ENCODE measurements at regions not wholly inside any gene's neighbourhood (a gene's known extent, or its start where the extent isn't known, plus 50 kb on each side); places are given as distances from the start of the nearest gene placed in this dataset.

DNA sequence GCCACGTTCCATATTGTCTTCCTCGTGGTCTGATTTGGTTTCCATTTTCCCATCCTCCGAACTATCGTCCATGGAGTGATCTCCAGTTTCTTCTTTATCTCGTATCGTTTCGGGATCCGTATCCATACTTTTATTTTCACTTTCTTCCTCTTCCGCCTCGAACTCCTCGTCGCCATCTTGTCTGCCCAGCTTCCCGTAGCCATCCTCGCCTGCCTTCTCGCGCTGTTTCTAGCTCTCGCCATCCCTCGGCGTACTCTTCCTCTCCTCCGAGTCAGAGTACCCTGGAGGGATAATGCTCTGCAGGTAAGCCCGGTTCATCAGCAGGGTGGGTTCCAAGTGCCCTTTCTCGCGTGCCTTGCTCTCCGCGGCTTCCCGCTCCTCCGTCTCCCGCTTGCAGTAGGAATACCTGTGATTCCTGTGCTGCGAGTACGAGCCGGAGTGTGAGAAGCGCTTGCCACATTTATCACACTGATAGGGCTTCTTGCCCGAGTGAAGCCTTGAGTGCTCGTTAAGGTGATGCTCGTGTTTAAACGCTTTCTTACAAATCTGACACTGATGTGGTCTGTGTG lies 134.5 kb upstream of the TAPT1 start:
- H3K4me3 ChIP-seq, result no peak overlapping the region
- no peaks in the 10 kb centered on the region for H3K27me3 ChIP-seq
- no peaks in the 10 kb centered on the region for H3K9me3 ChIP-seq
- TF ChIP-seq, protein P1, sequence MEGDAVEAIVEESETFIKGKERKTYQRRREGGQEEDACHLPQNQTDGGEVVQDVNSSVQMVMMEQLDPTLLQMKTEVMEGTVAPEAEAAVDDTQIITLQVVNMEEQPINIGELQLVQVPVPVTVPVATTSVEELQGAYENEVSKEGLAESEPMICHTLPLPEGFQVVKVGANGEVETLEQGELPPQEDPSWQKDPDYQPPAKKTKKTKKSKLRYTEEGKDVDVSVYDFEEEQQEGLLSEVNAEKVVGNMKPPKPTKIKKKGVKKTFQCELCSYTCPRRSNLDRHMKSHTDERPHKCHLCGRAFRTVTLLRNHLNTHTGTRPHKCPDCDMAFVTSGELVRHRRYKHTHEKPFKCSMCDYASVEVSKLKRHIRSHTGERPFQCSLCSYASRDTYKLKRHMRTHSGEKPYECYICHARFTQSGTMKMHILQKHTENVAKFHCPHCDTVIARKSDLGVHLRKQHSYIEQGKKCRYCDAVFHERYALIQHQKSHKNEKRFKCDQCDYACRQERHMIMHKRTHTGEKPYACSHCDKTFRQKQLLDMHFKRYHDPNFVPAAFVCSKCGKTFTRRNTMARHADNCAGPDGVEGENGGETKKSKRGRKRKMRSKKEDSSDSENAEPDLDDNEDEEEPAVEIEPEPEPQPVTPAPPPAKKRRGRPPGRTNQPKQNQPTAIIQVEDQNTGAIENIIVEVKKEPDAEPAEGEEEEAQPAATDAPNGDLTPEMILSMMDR (IDR thresholded peaks at IDR 0.05), result no peak
- TF ChIP-seq POLR2AphosphoS5 (IDR thresholded peaks at IDR 0.05) (no peak), EP300 (IDR thresholded peaks at IDR 0.05) (no peak), POLR2A (IDR thresholded peaks at IDR 0.05) (no peak)
- H3K36me3 ChIP-seq, result no peaks in the 10 kb centered on the region
- H3K4me1 ChIP-seq, result no peaks in the 10 kb centered on the region
- 94% methylated on average over 36 of the region's 36 CpGs for WGBS, 2 donors
- DNase-seq, result no peak
- intact Hi-C loops (cut with DNase I), result no loop called here
- no peak overlapping the region for H3K27ac ChIP-seq

GRCh38 chr4:16353165-16353564 lies 126.9 kb upstream of the TAPT1 start:
- Histone ChIP-seq H3K27ac (no peak overlapping the region), H3K27me3 (no peaks in the 10 kb centered on the region), H3K36me3 (no peaks in the 10 kb centered on the region), H3K9me3 (no peaks in the 10 kb centered on the region), H3K4me3 (no peak overlapping the region), H3K4me1 (no peaks in the 10 kb centered on the region)
- DNase-seq, result no peak
- WGBS, 2 donors, result 76 to 86% methylated on average over 5 of the region's 5 CpGs
- intact Hi-C loops (cut with DNase I), result no loop called here
- TF ChIP-seq POLR2AphosphoS5 (IDR thresholded peaks at IDR 0.05) (no peak), EP300 (IDR thresholded peaks at IDR 0.05) (no peak), POLR2A (IDR thresholded peaks at IDR 0.05) (no peak)
- TF ChIP-seq, protein P1 (IDR thresholded peaks at IDR 0.05), result no peak

- Histone ChIP-seq H3K4me3 (no peak overlapping the region), H3K27ac (no peak overlapping the region), H3K27me3 (no peaks in the 10 kb centered on the region), H3K36me3 (no peaks in the 10 kb centered on the region), H3K4me1 (no peaks in the 10 kb centered on the region), H3K9me3 (no peaks in the 10 kb centered on the region)
- intact Hi-C loops (cut with DNase I), result no loop called here
- no peak for DNase-seq
- 40 to 69% methylated on average over 8 of the region's 8 CpGs for WGBS, 2 donors
- TF ChIP-seq POLR2AphosphoS5 (IDR thresholded peaks at IDR 0.05), result no peak
- TF ChIP-seq POLR2A (IDR thresholded peaks at IDR 0.05), result no peak
- no peak for TF ChIP-seq EP300 (IDR thresholded peaks at IDR 0.05)
- TF ChIP-seq, protein P1 (IDR thresholded peaks at IDR 0.05), result no peak
Measured at GRCh38 chr4:16351161-16351560, 124.9 kb upstream of the TAPT1 start.

DNA sequence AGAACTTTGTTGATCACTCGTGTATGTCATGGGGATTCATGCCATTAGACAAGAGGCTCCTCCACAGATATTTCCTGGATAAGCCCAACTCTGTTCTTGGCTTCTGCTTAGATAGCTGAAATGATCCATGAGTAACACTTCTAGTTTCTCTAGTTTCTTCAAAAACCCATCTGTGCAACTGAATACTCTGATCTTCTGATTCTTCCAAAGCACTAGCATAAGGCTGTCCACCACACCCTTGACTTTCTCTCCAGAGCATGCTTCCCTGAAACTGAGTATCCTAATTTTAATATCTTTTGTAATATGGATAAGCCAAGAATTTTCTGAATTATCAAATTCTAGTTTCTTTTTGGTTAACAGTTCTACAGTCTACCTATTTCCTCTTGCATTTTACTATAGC lies 118.6 kb upstream of the TAPT1 start:
- Histone ChIP-seq H3K4me1 (no peaks in the 10 kb centered on the region), H3K9me3 (no peaks in the 10 kb centered on the region), H3K27me3 (no peaks in the 10 kb centered on the region), H3K36me3 (no peaks in the 10 kb centered on the region), H3K4me3 (no peak overlapping the region), H3K27ac (no peak overlapping the region)
- 61 to 82% methylated on average over 1 of the region's 1 CpG for WGBS, 2 donors
- intact Hi-C loops (cut with DNase I), result no loop called here
- DNase-seq, result no peak
- TF ChIP-seq EP300 (IDR thresholded peaks at IDR 0.05) (no peak), POLR2A (IDR thresholded peaks at IDR 0.05) (no peak), POLR2AphosphoS5 (IDR thresholded peaks at IDR 0.05) (no peak)
- TF ChIP-seq, protein P1 (IDR thresholded peaks at IDR 0.05), result no peak

GRCh38 chr4:16337936-16338335 lies 111.7 kb upstream of the TAPT1 start:
- DNase-seq, result no peak
- intact Hi-C loops (cut with DNase I), result no loop called here
- Histone ChIP-seq H3K36me3 (no peaks in the 10 kb centered on the region), H3K4me3 (no peak overlapping the region), H3K27ac (no peak overlapping the region), H3K9me3 (no peaks in the 10 kb centered on the region), H3K4me1 (no peaks in the 10 kb centered on the region), H3K27me3 (no peaks in the 10 kb centered on the region)
- TF ChIP-seq EP300 (IDR thresholded peaks at IDR 0.05) (no peak), POLR2AphosphoS5 (IDR thresholded peaks at IDR 0.05) (no peak), POLR2A (IDR thresholded peaks at IDR 0.05) (no peak)
- TF ChIP-seq, protein P1 (IDR thresholded peaks at IDR 0.05), result no peak
- WGBS, 2 donors, result 46 to 81% methylated on average over 2 of the region's 2 CpGs
